Amniotic epithelial cell (primary cell): ENCODE measurements at regions not wholly inside any gene's neighbourhood (a gene's known extent, or its start where the extent isn't known, plus 50 kb on each side); places are given as distances from the start of the nearest gene placed in this dataset.
"Not testable (repeated sequence)": the region's sequence is repeated elsewhere in the genome, so short reads cannot be mapped to it uniquely, and the experiment has no call there.

Source experiments
- DNase-seq: peaks from one replicate; pipeline ENCODE4 v3.0.0-alpha.2; 2010; ENCODE audit warnings: low read depth

DNA sequence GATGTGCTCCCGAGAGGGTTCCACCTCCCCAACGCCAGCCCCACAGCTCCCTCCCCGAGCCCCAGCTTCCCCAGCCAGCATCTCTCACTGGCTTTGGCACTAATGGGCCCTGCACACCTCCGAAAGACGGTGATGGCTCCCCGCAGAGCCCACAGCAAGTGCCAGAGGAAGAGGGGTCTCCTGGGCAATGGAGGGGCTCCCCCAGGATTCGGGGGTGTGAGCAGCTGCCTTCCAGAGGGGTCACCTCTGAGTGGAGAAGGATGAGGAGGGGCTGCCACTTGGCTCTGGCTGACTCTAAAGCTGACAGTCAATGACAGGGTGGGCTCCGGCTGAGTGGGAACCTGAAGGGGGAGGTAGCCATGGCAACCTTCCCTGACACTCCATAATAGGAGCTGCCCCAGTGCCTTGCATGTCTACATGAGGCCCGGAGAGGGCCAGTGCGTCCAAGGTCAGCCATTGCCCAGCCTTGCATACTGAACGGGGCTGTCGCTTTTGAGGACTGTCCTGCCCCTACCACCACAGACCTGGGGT, 98.6 kb upstream of the SYT13 start:
- no peak for DNase-seq

DNA sequence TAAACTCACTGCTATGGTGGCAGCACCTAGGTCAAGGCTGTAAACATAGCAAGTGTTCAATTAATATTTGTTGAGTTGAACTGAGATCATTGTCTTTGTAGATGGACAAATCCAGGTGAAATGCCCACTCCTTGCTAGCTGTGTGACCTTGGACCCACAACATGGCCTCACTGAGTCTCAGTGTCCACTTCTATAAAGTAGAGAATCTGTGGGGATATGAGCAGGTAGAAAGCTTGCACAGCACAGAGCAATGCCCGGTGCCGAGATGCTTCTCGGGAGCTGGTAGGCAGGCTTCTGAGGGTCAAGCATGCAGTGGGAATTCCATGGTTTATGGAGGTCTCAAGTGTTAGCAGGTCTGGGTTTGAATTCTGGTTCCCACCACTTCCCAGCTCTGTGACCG, 97.9 kb upstream of the SYT13 start:
- no peak for DNase-seq

DNA sequence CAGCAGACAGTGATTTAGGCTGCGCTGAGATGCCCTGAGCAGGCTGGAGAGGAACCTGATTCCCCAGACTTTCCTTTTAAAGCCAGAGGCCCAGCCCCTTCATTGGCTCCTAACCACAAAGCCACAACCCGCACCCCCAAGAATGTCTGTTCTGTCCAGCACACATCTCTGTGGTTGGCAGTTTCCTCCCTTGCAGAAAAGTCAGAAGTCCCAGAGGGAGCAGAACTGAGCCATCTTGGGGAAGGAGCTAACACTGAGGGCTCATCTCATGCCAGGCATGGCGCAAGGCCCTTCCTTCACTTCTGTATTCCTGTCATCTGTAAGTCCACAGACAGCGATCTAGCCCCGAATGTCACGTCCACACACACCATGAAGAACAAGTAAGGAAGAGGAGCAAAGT, 97.1 kb upstream of the SYT13 start:
- DNase-seq = peak; percentile 41

DNA sequence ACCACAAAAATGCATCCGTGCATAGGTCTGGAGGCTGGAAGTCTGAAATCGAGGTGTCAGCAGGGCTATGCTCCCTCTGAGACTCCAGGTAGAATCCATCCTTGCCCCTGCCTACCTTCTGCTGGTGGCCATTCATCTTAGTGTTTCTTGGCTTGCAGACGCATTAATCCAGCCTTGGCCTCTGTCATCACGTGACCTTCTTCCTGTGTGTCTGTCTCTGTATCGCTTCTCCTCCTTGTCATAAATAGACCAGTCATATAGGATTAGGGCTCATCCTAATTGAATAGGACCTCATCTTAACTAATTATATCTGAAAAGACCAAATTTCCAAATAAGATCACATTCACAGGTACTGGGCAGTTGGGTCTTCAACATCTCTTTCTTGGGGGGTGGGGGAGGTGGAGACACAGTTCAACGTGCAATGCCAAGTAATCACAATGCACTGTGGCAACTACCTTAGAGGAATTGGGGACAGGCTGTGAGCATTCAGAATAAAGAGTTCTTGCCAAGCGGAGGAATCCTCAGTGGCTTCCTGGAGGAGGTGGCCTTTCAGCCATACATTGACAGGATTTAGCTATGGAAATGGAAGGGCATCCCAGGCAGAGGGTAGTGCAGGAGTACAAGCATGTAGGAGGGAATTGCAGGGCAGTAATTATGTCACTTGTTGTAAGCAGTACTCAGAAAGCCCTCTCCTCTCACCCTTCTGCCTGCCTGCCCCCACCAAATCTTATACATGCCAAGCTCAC, 96.2 kb upstream of the SYT13 start:
- no peak for DNase-seq

DNA sequence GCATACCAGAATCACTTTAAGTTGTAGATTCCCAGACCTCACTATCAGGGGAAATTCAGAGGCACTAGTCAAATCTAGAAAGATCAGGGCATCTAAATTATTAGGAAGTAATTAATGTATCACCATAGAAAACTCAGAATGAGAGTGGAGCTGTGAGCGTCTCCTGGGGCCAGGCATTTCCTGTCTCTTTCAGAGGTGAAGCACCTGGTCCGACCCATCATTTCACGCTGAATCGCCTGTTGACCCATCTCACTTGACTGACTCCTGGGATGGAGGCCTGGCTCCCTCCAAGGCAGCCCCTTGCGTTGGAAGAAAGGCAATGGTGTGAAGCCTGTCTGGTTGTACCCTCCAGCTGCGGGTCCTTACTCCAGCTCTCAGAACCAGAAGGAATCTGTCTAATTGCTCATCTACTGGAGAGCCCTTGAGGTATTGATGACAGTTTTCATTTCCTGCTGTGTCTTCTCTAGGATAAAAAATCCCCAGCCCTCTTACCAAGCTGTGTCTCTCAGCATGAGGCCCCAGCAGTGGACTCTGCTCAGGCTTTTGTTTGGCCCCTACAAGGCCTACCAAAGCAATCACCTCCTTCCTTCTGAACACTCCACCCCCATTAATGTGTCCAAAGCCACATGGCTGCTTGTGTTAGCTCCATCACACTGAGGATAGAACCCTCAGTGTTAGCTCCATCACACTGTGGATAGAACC, 93.2 kb upstream of the SYT13 start:
- DNase-seq = no peak

DNA sequence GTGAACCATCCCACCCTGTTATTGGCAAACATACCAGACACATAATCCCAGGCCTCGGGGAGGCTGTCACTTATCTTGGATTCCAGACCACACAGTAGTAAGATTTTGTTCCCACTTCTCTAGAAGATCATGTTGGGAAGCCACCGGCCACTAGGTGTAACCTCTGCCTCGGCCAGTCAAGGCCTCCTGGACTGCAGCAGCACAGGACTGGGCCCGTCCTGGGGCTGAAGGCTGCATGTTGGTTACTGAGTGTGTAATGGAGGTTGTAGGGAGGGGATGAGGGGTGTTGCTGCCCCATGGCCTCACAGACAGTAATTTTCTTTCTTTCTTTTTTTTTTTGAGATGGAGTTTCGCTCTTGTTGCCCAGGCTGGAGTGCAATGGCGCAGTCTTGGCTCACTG, 92.4 kb upstream of the SYT13 start:
- no peak for DNase-seq

DNA sequence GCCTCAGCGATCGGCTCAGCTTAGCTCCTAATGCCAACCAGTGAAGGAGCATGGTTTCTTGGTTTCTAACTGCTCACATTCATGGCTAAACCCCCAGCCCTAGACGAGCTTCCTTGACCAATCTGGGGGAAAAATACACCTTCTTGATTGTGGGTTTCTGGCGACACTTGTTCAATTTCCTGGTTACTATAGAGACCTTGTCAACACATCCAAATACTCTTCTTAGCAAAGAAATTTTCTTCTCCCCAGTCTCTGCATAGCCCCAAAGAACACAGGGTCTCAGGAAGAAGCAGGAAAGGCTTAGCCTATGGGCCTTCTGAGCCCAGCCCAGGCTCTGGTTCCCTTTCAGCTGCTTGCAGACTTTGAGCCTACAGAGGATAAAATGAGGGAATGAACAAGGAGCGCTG, 88.5 kb upstream of the SYT13 start:
- no peak for DNase-seq

DNA sequence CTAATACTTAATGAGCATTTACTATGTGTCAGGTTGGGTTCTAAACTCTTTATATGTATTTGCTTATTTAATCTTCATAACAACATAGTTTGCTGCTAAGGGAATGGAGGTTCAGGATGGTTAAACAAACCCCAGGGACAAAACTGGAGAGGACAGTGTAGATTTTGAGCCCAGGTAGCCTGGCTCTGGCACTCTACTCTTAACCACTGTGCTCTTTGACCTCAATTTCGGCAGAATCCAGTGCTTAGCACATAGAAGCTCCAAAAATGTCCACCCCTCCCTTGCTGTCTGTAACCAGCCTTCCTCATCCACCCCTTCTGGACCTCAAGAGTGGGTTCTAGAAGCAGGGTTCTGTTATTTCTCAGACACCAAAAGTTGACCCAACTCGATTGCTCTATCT, 88.0 kb upstream of the SYT13 start:
- no peak for DNase-seq

DNA sequence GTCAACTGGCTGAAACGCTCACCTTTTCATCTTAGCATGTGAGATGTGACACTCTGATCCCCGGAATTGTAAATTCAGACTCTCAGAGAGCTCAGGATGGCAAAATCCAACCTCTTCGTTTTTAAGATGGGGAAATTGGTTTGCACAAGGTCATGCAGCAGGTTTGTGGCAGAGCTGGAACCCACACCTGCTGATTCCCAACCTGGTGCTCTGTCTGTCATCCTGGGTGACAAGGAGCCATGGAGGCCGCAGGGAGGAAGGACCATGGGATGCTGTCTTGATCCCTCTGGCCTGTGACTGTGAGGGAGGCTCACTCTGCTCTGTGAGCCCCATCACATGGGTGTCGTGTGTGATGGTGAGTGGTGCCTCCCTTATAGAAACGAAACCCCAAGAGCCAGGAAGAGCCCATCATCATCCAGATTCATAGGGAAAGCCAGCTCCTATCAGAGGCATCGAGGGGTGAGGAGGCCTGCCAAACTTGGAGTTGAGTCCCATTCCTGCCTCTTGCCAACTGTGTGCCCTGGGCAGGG, 87.4 kb upstream of the SYT13 start:
- DNase-seq = no peak

DNA sequence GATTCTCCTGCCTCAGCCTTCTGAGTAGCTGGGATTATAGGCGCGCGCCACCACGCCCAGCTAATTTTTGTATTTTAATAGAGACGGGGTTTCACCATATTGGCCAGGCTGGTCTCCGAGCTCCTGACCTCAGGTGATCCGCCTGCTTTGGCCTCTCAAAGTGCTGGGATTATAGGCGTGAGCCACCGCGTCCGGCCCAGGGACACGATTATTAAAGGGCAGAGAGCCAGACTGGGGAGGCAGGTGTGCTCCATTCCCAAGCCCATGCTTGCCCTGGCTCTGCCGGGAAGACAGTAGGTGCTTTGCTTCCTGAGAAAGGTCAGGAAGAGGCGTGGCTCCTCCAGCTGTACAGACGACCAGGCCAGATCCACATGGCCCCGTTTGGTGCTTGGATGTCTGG, 86.3 kb upstream of the SYT13 start:
- not testable (repeated sequence) for DNase-seq

DNA sequence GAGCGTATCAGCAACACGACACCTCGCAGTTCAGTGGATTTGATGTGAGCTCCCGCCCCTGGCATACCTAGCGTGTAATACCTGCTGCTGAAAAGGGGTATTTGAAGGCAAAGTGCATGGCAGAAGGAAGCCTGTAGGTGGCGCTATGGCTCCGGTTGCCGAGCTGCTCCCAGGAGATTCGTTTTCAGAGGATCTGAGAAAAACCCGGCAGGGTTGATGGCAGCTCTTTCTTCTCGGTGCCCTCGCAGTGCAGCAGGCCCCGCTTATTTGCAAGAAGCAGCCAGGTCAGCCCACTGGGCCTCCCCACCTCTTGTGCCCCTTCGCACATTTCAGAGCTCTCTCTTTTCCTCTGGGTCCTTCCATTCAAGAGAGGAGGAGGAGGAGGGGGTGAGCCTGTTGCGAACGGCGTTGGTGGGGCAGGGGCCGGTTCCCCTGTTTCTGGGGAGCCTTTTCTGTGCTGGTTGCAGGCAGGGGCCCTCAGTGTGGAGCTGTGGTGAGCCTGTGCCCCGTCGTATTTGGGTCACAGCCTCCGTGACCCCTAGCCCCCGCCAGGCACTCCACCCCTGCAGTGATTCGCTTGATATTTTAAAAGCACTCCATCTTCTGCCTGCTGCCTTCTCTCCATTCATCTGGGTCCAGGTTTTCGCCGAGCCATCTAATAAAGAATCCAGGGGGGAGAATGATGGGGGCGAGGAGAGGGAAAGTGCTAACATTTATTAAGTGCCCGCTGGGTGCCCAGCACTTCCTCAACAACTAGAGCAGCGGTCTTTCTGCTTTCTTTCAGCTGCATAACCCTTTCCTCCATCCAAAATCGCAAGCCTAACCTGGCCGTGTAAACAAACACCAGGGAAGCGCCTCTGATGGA, 85.3 kb upstream of the SYT13 start:
- DNase-seq = peak; percentile 46

DNA sequence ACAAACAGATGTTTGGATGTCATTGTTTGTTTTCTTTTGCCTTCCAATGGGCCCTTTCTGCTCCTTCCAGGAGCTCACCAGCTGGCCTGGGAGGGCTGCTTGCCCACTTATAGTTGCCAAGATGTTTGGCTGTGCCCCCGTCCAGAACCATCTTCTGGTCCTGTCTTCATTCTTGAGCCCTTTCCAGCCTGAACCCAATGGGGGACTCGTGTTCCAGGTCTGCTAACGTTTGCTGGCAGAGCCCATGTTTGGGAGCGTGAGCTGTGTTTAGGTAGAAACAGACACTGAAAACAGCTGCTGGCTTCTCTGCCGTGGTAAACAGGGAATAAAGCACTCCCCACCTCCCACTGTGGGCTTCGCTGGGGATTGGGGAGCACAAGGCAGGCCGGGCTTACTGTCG, 83.2 kb upstream of the SYT13 start:
- no peak for DNase-seq

DNA sequence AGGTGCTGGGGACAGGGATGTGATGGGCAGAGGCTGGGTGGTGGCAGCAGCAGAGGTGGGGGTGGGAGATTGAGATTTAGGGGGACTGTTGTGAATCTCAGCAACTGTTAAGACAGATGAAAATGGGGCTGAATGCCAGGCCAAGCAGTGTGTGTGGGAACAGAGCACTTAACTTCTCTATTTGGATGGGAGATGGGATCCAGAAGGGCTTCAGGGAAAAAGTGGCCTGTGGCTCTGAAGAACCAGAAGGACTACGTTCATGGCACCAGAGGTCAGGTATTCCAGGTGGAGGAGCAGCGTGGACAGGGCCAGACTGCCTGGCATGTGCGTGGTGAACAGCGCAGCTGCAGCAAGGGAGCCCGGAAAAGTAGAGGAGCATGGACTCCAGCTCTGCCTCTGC, 82.6 kb upstream of the SYT13 start:
- DNase-seq = no peak

DNA sequence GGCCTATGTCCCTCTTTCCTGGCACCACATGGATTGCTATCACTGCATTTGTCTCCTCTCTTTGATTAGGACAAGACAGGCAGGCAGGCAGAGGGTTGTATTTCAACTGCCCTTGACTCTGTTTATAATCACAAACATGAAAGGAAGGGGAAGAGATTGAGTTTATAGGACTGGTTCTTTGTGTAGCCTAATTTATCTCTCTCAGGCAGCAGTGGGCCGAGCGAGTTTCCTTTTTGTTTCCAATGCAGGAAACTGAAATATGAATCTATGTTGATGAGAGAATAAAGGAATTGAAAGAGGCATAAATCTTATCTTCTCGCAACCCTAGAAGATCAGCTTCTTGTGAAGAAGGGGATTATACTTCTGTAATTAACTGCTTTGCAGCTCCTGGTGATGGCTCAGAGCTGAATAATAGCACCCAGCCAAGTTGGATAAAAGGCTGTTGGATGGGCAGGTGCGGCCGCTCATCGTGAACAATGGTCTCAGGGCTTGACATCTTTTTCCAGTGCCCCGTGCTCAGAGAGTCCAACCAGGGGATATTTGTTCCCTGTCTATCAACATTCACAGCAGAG, 80.6 kb upstream of the SYT13 start:
- no peak for DNase-seq

DNA sequence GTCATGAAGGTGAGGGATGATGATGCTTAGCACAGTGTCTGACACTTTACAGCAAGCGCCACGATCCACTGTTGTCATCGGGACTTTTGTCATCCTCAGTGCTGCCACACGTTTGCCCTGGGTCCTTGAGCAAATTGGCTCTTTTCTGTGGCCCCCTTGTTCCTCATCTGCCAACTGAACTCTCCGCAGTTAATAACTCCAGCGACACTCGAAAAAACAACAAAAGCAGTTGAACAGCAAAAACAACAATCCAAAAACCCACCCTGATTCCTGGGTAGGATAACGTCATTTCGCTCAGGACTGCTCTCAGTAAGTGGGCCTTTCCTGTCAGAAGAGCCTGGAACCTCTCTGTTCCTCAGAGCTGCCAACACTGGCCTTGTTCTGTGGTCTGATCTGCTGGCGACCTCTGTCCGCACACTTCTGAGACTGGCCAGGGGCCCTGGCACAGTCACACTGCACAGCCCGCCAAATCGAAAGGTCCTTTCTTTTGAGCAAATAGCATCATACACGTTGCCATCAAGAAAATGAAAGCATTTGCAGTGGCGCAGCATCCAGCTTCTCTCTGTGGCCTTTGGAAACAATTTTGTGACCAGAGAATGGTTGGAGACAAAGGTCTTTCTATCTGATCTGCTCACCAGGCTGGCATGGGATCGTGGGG, 79.9 kb upstream of the SYT13 start:
- no peak for DNase-seq

DNA sequence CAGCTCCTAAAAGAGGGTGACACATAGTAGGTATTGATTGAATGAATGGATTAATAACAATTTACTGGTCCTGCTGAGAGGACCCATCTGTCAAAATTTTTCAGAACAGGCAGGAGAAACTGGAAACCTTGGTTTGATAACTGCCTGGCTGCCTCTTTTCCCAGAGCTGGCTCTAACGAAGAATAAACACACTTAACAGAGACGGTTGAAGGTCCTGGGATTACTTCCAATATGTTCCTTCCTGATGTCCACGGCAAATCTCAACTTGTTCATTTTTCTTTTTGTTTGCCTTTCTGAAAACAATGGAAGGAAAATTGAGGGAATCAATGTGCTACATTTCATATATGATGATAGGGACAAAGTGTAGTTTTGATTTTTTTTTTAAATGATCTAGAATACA, 76.5 kb upstream of the SYT13 start:
- DNase-seq = no peak

DNA sequence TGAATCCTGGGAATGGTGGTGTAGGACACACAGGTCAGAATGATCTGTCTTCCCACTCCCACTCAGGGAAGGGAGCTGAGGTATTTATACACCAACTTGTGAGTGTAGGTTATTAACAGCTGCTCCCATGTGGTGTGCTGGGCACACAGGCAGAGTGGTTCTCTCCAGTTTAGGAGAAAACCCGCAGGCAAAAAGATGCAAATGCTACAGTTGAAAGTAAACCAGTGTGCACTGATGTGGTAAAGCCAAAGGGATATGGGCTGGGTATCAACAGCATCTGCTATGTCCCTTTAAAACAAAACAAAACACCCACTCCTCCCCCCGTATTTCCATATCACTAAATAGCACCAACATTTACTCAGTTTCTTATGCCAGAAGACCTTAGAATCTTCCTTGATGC, 75.4 kb upstream of the SYT13 start:
- DNase-seq = no peak

DNA sequence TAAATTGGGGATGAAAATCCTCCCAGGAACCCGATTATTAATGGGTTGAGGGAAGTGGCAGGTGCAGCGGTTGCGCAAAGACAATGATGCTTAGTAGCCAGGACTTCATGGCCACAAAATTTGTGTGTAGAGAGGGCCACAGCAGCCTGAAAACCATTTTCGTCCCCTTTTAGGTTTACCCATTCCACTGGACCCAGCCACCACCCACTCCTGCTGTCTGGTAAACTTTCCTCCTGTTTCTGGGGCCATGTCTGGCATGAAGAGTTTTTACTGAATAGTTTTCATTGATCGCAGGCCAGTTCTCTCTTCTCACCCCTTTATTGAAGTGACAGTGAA, 69.5 kb upstream of the SYT13 start:
- DNase-seq = no peak

DNA sequence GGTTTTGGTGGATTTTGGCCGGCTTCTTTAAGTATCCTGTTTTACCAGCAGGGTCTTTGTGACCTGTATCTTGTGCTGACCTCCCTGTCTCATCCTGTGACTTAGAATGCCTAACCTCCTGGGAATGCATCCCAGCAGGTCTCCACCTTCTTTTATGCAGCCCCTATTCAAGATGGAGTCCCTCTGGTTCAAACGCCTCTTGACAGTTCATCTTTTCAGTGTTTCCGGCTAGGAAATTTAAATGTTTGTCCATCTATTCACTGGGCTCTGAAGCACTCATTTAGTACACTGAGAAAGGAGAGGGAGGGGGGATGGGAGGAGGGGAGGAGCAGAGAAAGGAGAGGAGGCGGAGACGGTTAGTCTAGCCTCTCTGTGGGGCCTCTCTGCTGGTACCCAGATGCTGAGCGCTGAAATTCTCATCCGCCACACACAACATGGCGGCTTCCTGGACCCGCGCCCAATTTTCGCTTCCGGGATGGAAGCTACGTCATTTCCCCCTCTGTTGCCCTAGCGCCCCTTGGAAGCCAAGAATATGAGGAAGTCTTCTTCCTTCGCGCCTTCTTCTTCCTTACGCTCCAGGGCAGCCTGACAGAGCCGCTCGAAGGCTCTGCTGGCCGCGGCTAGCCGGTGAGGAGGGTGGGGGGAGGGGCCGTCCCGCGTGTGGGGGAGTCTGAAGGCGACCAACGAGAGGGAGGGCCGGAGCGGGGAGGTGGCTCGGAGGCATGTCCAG, 69.0 kb upstream of the SYT13 start:
- peak; percentile 63 for DNase-seq

DNA sequence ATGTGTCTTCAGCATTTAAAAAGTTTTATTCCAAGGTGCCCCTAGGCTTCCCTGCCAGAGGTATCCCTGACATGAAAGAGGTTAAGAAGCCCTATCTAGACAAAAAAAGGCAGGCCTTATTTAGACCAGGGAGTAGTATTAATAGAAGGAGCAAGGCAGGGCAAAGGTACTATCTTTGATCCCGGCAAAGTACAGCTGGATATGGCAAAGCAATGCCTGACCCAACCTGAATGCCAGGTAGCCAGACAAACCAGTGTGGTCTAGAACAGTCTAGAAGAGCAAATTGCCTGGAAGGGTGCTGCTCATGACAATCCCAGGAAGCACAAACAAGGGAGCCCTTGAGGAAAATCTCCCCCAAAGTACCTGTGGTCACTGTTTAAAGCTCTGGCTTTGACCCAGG, 62.6 kb upstream of the SYT13 start:
- DNase-seq = no peak
